ENCODE measurements at regions not wholly inside any gene's neighbourhood (a gene's known extent, or its start where the extent isn't known, plus 50 kb on each side); places are given as distances from the start of the nearest gene placed in this dataset.

GRCh38 chr18:30639361-30639760 lies 403.2 kb downstream of the DSC3 start:
- Histone ChIP-seq H3K9ac (ENCODE audit: insufficient read depth in 1 of 2, low read length in 2 of 2) (no peak overlapping the region), H3K36me3 (ENCODE audit: control insufficient read depth in 4 of 4, insufficient read depth in 4 of 4, low read length in 4 of 4) (no peaks in the 10 kb centered on the region), H3K4me3 (no peak overlapping the region), H3K27me3 (ENCODE audit: control insufficient read depth in 3 of 3, insufficient read depth in 3 of 3, low read length in 2 of 3) (no peaks in the 10 kb centered on the region), H3K27ac (ENCODE audit: low read depth in 1 of 2, low read length in 1 of 2) (no peak overlapping the region), H3K9me3 (ENCODE audit: control insufficient read depth in 4 of 4, insufficient read depth in 3 of 4, low read length in 3 of 4) (peaks cover 0 to 6% (median 0%) of the 10 kb centered on the region in 4 donors), H3K4me1 (ENCODE audit: control insufficient read depth in 5 of 5, insufficient read depth in 5 of 5, low read length in 5 of 5) (no peaks in the 10 kb centered on the region)
- ATAC-seq (ENCODE audit: insufficient read depth, low FRiP score), result no peak
- WGBS, 2 donors, result 87 to 88% methylated on average over 4 of the region's 4 CpGs
- no peak for TF ChIP-seq CTCF (IDR thresholded peaks at IDR 0.05; ENCODE audit: control extremely low read depth, extremely low read depth)
- no peak for DNase-seq

- H3K9me3 ChIP-seq (ENCODE audit: control insufficient read depth in 4 of 4, insufficient read depth in 3 of 4, low read length in 3 of 4), result peaks cover 0 to 7% (median 3%) of the 10 kb centered on the region in 4 donors
- ATAC-seq (ENCODE audit: insufficient read depth, low FRiP score), result no peak
- no peak overlapping the region for H3K9ac ChIP-seq (ENCODE audit: insufficient read depth in 1 of 2, low read length in 2 of 2)
- no peak for DNase-seq
- no peaks in the 10 kb centered on the region for H3K4me1 ChIP-seq (ENCODE audit: control insufficient read depth in 5 of 5, insufficient read depth in 5 of 5, low read length in 5 of 5)
- TF ChIP-seq CTCF (IDR thresholded peaks at IDR 0.05; ENCODE audit: control extremely low read depth, extremely low read depth), result no peak
- no peak overlapping the region for H3K4me3 ChIP-seq
- no peaks in the 10 kb centered on the region for H3K36me3 ChIP-seq (ENCODE audit: control insufficient read depth in 4 of 4, insufficient read depth in 4 of 4, low read length in 4 of 4)
- H3K27ac ChIP-seq (ENCODE audit: low read depth in 1 of 2, low read length in 1 of 2), result no peak overlapping the region
- H3K27me3 ChIP-seq (ENCODE audit: control insufficient read depth in 3 of 3, insufficient read depth in 3 of 3, low read length in 2 of 3), result no peaks in the 10 kb centered on the region
Observed at GRCh38 chr18:30634249-30634648, 408.3 kb downstream of the DSC3 start.

GRCh38 chr18:30632071-30632698 lies 410.4 kb downstream of the DSC3 start:
- H3K4me1 ChIP-seq (ENCODE audit: control insufficient read depth in 5 of 5, insufficient read depth in 5 of 5, low read length in 5 of 5), result no peaks in the 10 kb centered on the region
- H3K27ac ChIP-seq (ENCODE audit: low read depth in 1 of 2, low read length in 1 of 2), result no peak overlapping the region
- H3K4me3 ChIP-seq, result no peak overlapping the region
- no peaks in the 10 kb centered on the region for H3K36me3 ChIP-seq (ENCODE audit: control insufficient read depth in 4 of 4, insufficient read depth in 4 of 4, low read length in 4 of 4)
- DNase-seq (no peak), ATAC-seq (ENCODE audit: insufficient read depth, low FRiP score) (no peak)
- no peak for TF ChIP-seq CTCF (IDR thresholded peaks at IDR 0.05; ENCODE audit: control extremely low read depth, extremely low read depth)
- H3K9me3 ChIP-seq (ENCODE audit: control insufficient read depth in 4 of 4, insufficient read depth in 3 of 4, low read length in 3 of 4), result peaks cover 0 to 7% (median 3%) of the 10 kb centered on the region in 4 donors
- no peaks in the 10 kb centered on the region for H3K27me3 ChIP-seq (ENCODE audit: control insufficient read depth in 3 of 3, insufficient read depth in 3 of 3, low read length in 2 of 3)
- 54 to 69% methylated on average over 2 of the region's 2 CpGs for WGBS, 2 donors
- H3K9ac ChIP-seq (ENCODE audit: insufficient read depth in 1 of 2, low read length in 2 of 2), result no peak overlapping the region

GRCh38 chr18:30625961-30626360 lies 416.6 kb downstream of the DSC3 start:
- ATAC-seq (ENCODE audit: insufficient read depth, low FRiP score) (no peak), DNase-seq (no peak)
- 87 to 89% methylated on average over 3 of the region's 3 CpGs for WGBS, 2 donors
- no peak overlapping the region for H3K4me3 ChIP-seq
- peaks cover 0 to 3% (median 0%) of the 10 kb centered on the region in 4 donors for H3K9me3 ChIP-seq (ENCODE audit: control insufficient read depth in 4 of 4, insufficient read depth in 3 of 4, low read length in 3 of 4)
- H3K27me3 ChIP-seq (ENCODE audit: control insufficient read depth in 3 of 3, insufficient read depth in 3 of 3, low read length in 2 of 3), result no peaks in the 10 kb centered on the region
- no peaks in the 10 kb centered on the region for H3K4me1 ChIP-seq (ENCODE audit: control insufficient read depth in 5 of 5, insufficient read depth in 5 of 5, low read length in 5 of 5)
- no peak overlapping the region for H3K27ac ChIP-seq (ENCODE audit: low read depth in 1 of 2, low read length in 1 of 2)
- H3K36me3 ChIP-seq (ENCODE audit: control insufficient read depth in 4 of 4, insufficient read depth in 4 of 4, low read length in 4 of 4), result no peaks in the 10 kb centered on the region
- no peak overlapping the region for H3K9ac ChIP-seq (ENCODE audit: insufficient read depth in 1 of 2, low read length in 2 of 2)
- TF ChIP-seq CTCF (IDR thresholded peaks at IDR 0.05; ENCODE audit: control extremely low read depth, extremely low read depth), result no peak

Measured in lung (tissue), 11 donors.